OCI-M2 (cell line): ENCODE measurements at regions not wholly inside any gene's neighbourhood (a gene's known extent, or its start where the extent isn't known, plus 50 kb on each side); places are given as distances from the start of the nearest gene placed in this dataset.

Source experiments
- DNase-seq: peaks from one replicate; lab custom pipeline; 2025; ENCODE audit not compliant: unreplicated experiment; lab: John Stamatoyannopoulos, UW

DNA sequence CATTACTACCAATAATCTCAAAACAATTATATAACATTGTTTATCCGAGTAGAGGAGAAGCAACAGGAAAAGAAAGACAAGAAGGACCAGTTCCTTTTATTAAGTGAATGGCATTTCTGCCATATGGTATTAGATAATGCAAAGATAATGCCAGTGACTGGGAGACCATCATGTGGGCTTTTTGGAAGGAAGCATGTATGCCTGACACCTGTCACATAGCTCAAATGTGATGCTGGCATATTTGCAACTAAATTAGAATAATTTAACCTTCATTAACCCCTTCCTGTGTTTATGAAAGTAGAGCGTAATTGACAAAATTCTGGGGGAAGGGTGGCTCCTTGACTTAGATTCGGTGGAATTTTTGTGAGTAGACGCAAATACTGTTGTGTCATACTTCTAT, 733.0 kb downstream of the TUSC7 start:
- no peak for DNase-seq

DNA sequence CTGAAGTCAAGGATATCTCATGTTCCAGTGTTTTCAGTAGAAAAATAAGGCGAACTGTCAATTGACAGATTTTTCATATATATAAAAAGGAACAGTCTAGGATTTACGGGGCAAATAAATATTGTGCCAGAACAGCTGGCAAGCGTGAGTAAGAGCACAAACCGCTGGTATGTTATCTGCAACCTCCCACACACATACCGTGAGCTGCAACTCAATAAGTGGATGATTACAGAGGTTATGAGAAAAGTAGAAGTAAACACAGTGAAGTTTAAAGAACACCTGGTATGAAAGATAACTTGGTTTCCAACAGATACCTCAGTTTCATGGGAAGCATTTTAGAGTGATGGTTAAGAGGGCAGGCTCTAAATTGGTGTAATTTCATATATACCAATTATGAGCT, 733.4 kb downstream of the TUSC7 start:
- DNase-seq = no peak

DNA sequence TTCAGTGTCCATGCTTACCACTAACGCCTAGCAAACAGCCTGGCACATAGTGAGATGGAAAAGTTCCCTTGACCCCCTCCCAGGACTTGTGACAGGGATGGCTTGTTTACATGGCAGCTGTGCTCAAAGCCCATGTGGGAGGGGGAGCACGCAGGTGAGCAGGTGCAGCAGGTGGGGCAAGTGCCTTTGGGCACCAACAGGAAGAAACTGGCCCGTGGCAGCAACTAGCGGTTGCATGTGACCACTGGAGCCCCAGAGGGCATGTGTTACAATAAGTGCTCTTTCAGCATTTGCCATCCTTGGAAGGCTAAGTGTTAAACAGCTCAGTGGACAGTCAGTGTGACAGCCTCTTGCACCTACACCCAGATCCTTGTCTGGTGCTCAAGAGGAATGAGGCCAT, 734.6 kb downstream of the TUSC7 start:
- no peak for DNase-seq

DNA sequence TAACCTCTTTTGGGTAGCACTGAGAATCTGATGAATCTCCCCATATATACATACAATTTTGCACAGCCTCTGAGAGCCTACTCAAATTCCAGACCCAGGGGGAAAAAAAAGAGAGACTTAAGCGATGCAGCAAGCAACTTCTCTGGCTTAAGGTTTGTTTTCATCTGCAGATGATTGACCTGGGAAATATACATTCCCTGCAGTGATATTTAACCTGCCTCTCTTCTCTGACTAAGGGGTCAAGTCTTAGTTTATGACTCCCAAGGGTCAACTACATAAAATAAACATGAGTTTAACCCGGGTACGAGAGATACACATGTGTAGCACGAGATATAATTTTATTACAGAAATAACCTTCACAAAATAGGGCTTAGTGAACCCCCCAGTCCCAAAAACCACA, 737.8 kb downstream of the TUSC7 start:
- DNase-seq = no peak

DNA sequence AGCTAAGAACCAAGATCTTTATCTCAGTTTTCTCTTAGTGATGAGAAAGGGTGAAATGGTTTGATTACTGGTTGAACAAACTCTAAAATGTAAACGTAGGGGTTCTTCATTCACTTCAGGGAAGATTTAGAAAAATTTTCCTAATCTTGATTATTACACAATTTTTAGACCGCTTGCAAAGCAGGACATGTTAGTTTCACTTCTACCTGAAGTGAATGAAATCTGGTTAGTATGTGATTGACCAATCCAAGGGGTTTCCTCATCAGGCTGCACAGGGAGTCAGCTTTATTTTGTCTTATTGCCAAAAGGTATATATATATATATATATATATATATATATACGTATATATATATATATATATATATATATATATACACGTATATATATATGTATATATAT, 740.4 kb downstream of the TUSC7 start:
- no peak for DNase-seq

DNA sequence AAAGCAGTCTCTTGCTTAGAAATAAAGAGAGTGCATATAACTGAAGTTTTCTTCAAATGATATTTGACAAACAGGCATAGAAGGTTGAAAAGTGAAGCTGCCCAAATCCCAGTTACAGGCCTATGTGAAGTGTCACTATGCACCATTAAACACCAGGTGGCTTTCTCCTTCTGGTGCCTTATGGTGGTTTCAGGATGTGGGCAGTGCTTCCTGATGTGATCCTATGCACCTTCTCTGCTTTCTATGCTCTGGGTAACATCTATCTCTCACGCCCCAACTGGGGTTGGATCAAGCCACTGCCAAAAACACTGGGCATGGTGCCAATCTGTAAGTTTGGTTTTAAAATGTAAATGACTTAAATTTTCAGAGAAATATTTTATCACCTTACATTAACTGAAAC, 744.7 kb downstream of the TUSC7 start:
- no peak for DNase-seq

DNA sequence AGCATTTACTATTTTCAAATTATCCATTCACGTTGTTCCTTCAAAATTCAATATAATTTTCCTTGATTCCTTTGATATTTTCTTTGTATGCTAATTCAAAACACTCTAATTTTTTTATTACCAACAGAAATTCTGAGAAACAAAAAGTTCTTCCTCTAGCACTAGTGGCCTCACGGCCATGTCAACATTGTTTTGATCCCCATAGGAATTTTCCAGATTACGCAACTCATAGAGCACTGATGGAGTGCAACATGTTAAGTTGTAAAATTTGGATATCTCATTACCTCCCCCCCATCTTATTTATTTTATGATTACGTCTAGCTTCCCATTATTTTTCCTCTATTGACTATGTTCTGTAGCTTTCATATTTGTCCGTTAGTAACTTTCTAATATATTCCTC, 745.3 kb downstream of the TUSC7 start:
- DNase-seq = no peak

DNA sequence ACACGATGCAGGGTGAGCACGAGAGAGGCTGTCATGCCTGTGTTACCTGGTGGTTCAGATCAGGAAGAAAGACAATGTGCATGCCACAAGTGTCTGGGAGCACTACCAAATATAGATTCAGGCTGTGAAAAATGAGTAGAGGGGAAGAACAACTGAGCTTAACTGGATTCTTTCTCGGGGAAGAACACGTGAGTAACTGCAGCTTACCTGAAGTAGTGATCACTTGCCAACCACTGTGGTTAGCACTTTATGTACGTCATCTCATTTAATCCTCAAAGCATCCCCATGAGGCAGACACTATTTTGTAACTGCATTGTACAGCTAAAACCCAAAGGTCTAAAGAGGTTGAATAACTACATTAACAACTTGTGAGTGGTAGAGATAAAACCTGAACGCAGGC, 746.2 kb downstream of the TUSC7 start:
- DNase-seq = no peak

DNA sequence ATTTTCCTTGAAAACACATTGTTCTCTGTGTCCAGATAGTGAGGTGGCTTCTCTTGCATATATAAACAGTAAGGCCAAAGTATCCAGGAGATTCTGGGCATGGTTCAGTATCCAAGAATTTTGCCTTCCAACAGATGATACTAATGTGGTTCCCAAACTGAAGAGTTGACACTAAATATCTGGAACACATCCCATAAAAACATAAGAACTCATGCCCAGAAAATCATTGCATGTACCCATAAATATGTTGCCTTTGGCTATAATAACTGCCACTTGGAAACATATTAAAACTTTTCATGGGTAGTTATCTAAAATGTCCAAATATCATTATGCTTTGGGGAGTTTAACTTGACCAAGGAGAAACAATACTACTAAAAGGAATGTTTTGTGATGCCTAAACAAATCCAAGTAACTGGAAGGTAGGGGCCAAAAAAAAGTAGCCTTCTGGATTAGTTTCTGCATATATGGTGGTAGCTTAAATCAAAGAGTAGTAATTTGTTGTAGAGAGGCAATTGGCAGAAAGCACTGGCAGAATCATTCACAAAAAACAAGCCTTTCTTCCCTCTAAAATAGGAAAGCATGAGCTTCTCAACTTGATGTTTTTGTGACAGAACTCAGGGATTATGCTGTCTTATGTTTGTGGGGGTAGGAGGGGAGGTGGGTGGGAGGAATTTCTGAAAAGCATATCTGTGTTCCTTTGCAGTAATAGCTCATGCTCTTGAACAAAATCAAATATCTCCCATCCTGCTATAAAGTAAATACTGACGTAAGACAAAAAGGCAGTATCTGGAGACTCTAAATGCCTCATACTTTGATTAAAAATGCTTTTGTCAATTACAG, 753.9 kb downstream of the TUSC7 start:
- DNase-seq = no peak

DNA sequence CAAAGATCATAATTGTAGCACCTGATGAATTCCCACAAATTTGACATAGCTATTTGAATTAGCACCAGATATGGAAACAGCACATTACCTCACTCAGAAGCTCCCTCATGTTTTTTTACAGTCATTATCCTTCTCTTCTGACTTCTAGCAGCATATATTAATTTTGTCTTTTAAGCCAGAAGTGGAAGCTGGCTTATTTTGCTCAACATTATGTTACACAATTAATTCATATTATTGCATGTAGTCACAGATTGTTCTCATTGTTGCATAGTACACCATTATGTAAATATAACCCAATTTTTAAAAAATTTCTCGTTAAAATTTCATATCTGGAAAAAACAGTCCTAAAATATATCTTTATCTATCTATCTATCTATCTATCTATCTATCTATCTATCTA, 762.3 kb downstream of the TUSC7 start:
- no peak for DNase-seq

DNA sequence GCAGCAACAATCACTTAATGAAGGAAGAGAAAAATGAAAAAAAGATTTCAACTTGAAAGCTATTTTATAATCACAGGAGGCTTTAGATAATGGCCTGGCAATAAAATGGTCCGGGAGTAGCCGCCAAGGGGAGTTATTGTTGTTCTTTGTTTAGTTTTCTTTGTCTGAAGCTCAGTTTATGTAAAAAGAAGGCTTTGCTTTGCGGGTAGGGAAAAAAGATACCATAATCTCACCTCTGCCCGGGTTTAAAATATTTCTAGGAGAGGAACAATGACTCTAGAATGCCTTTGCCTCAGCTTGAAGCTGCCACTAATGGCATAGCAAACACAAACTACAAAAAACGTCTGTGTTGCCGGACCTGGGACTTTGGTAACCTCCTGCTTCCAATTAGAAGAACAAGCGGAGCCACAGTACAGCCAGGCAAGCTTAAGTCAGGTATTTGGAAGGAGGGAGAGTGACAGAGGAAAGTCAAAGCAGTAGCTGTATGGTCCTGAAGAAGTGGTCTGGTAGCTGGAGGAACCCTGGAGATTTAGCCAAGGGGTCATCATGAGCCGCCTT, 764.5 kb downstream of the TUSC7 start:
- DNase-seq = no peak

DNA sequence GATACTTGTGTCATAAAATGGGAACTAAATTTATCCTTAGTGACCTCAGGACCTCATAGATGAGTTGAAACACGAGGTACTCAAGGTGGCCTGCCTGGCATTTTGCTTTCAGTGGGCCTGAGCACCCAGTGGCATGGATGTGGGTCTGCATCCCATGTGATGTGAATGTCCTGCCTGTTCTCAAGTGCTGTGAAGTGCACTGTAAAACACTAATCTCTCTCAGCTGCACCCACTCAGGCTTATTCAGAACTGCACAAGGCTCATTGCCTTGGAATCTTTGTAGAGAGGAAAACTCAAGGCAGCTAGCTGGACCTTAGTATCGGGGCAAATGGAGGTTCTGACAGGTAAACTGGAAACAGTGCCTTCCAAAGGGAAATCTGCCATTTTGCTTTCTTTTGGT, 767.0 kb downstream of the TUSC7 start:
- no peak for DNase-seq

DNA sequence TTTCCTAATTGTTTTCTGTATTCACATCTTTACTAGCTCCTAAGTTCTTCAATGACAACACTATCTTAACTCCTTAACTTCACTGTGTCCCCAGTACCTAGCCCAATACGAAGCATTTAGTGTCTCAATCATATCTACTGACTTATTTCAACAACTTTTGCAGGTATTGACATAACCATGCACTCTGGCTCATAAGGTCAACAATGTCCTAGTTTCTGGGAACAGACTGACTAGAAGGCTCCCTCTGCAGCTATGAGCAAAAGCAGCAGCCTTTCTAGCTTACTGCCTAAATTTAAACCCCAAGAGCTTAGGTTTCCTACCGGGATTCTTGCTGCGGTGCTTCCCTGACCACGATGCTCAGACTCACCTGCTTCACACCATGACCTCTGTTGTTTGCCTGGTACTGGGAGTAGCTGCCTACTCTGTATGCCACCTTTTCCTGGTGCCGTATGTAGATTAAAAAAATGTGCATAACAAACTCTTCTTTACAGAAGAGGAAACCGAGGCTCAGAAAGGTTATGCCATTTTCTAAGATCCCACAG, 767.7 kb downstream of the TUSC7 start:
- no peak for DNase-seq

DNA sequence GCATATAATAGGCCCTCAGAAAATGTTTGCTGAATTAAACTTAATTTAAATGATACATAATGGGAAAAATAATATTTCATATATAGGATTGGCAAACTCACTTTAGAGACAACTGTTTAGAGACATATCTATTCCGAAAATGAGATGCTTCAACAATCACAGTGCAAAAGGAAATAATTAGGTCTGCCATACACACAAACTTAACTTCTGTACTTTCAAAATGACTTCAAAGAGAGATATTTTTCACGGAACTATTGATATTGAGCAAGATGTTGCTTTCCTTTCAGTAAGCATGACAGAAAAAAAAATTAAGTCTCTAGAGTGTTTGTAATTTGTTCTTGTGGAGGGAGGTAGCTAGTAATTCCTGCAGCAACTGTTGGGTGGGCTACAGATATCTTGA, 769.5 kb downstream of the TUSC7 start:
- DNase-seq = no peak

DNA sequence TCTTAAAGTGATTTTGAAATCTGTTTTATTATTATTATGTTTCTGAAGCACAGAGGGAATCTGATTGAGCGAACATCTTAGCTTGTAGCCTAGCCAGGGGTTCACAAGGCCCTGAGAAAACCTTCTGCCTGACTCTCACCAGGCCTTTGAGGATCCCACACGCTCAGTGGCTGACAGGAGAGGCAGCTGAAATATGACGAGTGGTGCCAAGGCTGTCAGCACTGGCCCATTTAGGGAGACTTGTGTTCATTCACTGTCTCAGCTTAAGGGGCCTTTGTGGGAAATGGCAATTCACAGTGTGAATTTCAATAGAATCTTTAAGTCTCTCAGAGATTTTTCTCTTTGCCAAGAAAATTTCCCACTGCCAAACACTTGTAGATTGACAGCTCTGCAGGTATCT, 770.9 kb downstream of the TUSC7 start:
- no peak for DNase-seq

DNA sequence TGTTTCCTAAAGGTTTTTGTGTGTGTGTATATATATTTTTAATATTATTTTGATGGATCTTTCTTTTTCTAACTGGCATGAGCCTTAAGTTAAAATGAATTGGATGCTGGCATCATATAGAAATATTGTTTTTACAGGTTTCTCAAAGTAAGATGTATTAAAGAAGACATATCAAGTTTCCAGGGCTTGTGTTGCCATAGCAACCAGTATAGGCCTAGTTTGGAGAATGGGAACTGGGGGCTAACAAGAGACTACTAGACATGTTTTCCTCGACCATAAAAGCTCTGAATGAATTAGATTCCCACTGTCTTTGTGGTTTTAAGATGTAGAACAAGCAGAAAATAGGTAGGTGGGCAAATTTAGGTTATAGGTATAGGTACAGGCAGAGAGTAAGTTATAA, 771.4 kb downstream of the TUSC7 start:
- no peak for DNase-seq

DNA sequence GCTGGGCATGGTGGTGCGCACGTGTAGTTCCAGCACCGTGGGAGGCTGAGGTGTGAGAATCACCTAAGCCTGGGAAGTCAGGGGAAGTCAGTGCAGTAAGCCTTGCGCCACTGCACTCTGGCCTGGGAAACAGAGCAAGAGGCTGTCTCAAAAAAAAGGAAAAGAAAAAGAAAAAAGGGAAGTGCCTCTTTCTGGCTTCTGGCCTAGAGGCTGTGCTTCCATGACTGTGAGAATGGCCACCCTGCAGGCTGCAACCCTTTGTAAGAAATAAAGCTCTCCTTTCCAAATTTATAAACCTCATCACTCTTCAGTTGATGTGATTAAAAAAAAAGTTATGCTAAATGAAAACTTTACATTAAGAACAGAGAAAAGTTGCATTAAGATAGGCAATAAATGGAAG, 774.3 kb downstream of the TUSC7 start:
- DNase-seq = no peak

DNA sequence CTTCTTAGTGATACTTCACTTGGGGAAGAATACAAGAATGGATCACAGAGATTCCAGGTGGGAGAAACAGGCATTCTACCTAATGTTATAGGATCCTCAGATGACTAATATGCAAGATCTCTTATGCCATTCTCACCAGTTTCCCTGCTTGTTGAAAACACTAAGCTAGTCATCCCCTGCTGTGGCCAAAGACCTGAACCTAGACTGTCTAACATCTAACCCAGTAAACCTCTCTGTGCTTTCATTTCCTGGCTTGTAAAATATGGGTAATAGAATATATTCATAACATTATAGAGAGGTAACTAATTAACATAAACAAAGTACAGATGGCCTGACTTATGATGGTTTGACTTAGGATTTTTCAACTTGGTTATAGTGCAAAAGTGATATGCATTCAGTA, 776.3 kb downstream of the TUSC7 start:
- DNase-seq = no peak

DNA sequence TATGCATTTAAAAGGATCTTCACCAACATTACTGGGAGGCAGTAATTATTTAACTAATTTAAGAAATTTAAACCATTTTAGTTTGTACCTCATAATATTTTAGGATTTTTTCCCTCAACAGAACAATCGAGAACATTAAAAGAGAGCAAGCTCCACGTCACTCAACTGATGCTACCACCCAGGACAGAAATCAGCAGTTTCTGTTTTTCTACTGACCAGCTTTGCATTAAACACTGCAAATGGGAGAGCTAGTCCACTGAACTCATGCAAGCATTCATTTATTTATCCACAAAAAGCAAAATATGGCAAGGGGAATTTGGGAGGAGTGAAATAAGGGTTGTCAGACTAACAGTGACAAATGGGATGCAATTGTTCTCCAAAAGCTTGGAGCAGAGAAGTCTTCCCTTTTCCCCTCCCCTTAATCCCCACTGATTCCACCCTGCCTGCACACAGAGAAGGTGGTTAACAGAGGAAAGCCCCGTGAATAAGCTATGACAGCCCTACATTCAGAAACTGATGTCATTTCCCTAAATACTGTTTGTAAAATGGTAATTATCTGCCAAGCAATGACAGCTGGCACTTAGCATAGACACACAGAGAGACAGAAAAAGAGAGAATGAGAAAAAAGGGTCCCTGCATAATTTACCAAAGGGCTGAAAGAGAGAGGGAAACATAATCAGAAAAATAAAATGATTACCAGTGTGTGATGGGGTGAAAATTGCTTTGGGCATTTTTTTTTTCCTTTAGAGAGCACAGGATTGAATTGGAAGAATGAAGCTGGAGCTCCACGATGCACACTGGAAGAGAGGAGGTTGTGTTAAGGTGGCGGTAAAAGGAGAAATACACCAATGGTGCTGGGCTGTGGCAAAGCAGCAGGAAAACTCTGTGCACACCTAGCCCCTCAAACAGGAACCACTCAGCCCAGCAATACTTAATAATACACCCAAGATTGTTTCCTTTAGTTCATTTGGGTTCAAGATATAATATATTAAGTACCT, 777.4 kb downstream of the TUSC7 start:
- no peak for DNase-seq

DNA sequence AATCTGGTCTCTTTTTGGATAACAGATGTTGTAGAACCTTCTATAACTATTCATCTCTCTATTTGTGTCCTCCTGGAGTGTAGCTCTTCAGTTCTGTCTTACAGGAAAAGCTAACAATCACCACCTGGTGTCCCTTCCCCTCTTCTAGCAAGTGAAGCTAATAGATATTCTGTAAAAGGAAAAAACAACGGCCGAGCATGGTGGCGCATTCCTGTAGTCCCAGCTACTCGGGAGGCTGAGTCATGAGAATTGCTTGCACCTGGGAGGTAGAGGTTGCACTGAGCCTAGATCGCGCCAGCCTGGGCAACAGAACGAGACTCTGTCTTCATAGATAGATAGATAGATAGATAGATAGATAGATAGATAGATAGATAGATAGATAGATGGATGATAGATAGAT, 779.4 kb downstream of the TUSC7 start:
- no peak for DNase-seq

DNA sequence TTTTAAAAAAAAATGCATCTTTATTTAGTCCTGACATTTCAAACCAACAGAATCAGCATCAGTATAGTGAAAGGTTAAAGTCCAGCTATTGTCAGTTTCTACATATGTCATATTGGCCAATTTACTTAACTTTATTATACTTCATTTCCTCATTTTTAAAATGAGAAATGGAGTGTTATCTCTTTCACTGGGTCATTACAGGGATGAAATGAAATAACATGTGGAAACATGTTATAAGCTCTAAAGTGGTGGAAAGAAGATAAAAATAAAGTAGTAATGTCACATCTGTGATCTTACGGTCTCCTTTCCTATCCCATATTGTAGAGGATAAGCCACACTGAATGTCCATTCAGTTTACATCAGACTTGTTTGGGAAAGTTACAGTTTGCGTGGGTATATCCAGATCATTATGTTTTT, 780.1 kb downstream of the TUSC7 start:
- DNase-seq = no peak

DNA sequence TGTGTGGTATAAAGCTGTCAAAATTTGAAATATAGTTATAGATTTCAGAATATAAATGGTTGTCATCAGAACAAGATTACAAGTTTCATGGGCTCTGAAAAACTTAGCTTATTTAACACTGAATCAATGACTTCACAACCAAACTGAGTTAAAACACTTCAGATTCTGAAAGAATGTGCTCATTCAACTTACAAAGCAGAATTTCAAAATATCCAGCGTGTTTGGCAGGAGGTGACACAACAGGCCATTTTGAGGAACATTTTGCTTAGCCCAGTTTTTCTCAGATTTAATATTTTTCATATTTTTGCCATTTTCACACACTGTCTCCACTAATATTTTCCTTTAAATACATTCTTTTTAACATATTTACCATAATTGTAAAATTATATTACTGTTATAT, 781.1 kb downstream of the TUSC7 start:
- DNase-seq = no peak
